Keratinocyte (primary cell): ENCODE measurements at regions not wholly inside any gene's neighbourhood (a gene's known extent, or its start where the extent isn't known, plus 50 kb on each side); places are given as distances from the start of the nearest gene placed in this dataset.

Experiments
- DNase-seq: peaks from one replicate; pipeline ENCODE4 v3.0.0-alpha.2; 2011; ENCODE audit warnings: low read depth, missing footprints, low spot score
- FAIRE-seq: peaks from 2 replicates; lab custom pipeline; 2011; peaks lifted over from hg19 to GRCh38; lab: Jason Lieb, UNC
- H2AFZ ChIP-seq: 2 replicates; pipeline ENCODE4 v1.6.0; 2012; ENCODE audit warnings: low read length, control low read depth, inconsistent platforms; ENCODE audit not compliant: control insufficient read depth
- H3K27ac ChIP-seq: 2 replicates; pipeline ENCODE4 v1.5.1; 2011; ENCODE audit warnings: low read length; ENCODE audit not compliant: control insufficient read depth, insufficient read depth
- H3K27me3 ChIP-seq: 3 replicates; pipeline ENCODE4 v1.6.0; 2011; ENCODE audit warnings: low read length; ENCODE audit not compliant: control insufficient read depth, insufficient read depth; ENCODE audit errors: extremely low read depth
- H3K36me3 ChIP-seq, 2 experiments: 2 replicates in 1 of 2; 3 replicates in 1 of 2; pipeline ENCODE4 v1.5.1; 2011; ENCODE audit warnings: low read length in 2 of 2, mild to moderate bottlenecking in 1 of 2; ENCODE audit not compliant: control insufficient read depth in 2 of 2, insufficient read depth in 2 of 2; ENCODE audit errors: extremely low read depth in 1 of 2
- H3K4me1 ChIP-seq: 3 replicates; pipeline ENCODE4 v1.5.1; 2011; ENCODE audit warnings: low read length; ENCODE audit not compliant: control insufficient read depth, insufficient read depth; ENCODE audit errors: extremely low read depth
- H3K4me2 ChIP-seq: 3 replicates; pipeline ENCODE4 v1.6.0; 2011; ENCODE audit warnings: low read depth, low read length; ENCODE audit not compliant: control insufficient read depth, insufficient read depth; ENCODE audit errors: extremely low read depth
- H3K4me3 ChIP-seq, 3 experiments: fragments of 200-600 bp in 1 of 3; sonication (generic) in 1 of 3; 2 replicates in 2 of 3; 3 replicates in 1 of 3; pipeline ENCODE4 v1.5.1; 2011 to 2016; ENCODE audit warnings: low read length in 3 of 3, mild to moderate bottlenecking in 3 of 3, control low read depth in 2 of 3, inconsistent platforms in 1 of 3, low read depth in 1 of 3, mixed read lengths in 1 of 3, mixed run types in 1 of 3, moderate library complexity in 1 of 3; ENCODE audit not compliant: control insufficient read depth in 2 of 3, insufficient read depth in 2 of 3; ENCODE audit errors: extremely low read depth in 1 of 3
- H3K79me2 ChIP-seq: 2 replicates; pipeline ENCODE4 v1.6.0; 2012; ENCODE audit warnings: low read length; ENCODE audit not compliant: control insufficient read depth, insufficient read depth
- H3K9ac ChIP-seq: 3 replicates; pipeline ENCODE4 v1.6.0; 2011; ENCODE audit warnings: low read length; ENCODE audit not compliant: control insufficient read depth, insufficient read depth; ENCODE audit errors: extremely low read depth
- H3K9me1 ChIP-seq: 3 replicates; pipeline ENCODE4 v1.6.0; 2011; ENCODE audit warnings: low read length; ENCODE audit not compliant: control insufficient read depth, insufficient read depth; ENCODE audit errors: extremely low read depth
- H3K9me3 ChIP-seq: 2 replicates; pipeline ENCODE4 v1.5.1; 2012; ENCODE audit warnings: low read depth, low read length; ENCODE audit not compliant: control insufficient read depth
- H4K20me1 ChIP-seq: 3 replicates; pipeline ENCODE4 v1.6.0; 2011; ENCODE audit warnings: low read length; ENCODE audit not compliant: control insufficient read depth, insufficient read depth; ENCODE audit errors: extremely low read depth
- CTCF ChIP-seq, 3 experiments: IDR thresholded peaks in 1 of 3; conservative IDR thresholded peaks in 1 of 3; optimal IDR thresholded peaks in 1 of 3; 2 replicates in 2 of 3; 3 replicates in 1 of 3; pipeline versions ENCODE3 to v1.5.1; 2011; ENCODE audit warnings: low read length in 3 of 3, mild to moderate bottlenecking in 3 of 3, moderate library complexity in 2 of 3, control low read depth in 1 of 3, inconsistent platforms in 1 of 3; ENCODE audit not compliant: insufficient read depth in 2 of 3; ENCODE audit errors: extremely low read depth in 1 of 3
- EZH2 ChIP-seq: IDR thresholded peaks from one replicate; pipeline ENCODE4 v1.6.1; 2012; ENCODE audit warnings: inconsistent platforms, mild to moderate bottlenecking, low read length, moderate library complexity
- dilution Hi-C: fragments of 300-500 bp; cut with MboI; formaldehyde crosslinking; loops from one replicate; pipeline ENCODE4 v1.7.0; 2020; ENCODE audit warnings: low sequenced_read_pairs; ENCODE audit not compliant: extremely low pct_ligation_motif_present

DNA sequence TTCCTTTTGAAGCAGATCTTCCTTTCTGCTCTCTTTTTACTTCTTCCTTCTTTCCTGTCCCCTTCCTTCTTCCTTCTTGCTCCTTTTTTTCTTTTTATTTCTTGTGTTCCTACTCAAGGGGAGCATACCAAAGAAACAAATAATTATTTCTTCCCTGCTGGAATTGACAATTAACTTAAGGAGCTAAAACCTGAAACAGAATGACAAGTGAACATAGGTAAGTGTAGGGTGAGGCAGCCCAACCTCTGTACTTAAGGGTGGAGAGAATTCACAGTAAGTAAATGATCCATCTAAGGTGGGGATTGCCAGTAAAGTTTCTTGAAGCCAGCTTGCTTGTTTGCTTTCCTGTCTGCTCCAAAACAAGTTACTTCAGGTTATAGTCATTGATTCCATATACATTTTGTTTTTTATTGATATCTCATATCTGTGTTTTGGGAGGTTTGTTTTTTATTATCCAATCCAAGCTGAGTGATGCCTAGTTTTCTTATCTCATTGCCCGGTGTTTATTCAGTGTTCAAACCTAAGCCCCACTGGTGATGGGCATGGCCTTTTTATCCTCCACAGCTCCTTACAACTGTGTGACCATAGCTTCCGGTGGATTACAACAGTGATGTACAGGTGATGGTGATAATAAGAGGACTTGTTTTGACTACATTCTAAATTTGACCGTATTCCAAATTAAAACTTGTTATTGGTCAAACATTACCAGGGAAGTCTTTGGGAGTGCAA lies 133.2 kb upstream of the IVNS1ABP start:
- H3K4me1 ChIP-seq, result no peaks in the 10 kb centered on the region
- no peaks in the 10 kb centered on the region for H4K20me1 ChIP-seq
- dilution Hi-C loops, result no loop called here
- H3K27ac ChIP-seq, result no peak overlapping the region
- H3K4me3 ChIP-seq, result no peak overlapping the region
- no peak for FAIRE-seq
- no peaks in the 10 kb centered on the region for H3K27me3 ChIP-seq
- no peaks in the 10 kb centered on the region for H3K79me2 ChIP-seq
- no peaks in the 10 kb centered on the region for H3K9me3 ChIP-seq
- H2AFZ ChIP-seq, result no peak overlapping the region
- H3K36me3 ChIP-seq, result no peaks in the 10 kb centered on the region
- DNase-seq, result no peak
- no peak overlapping the region for H3K9ac ChIP-seq
- H3K4me2 ChIP-seq, result no peak overlapping the region
- no peak for TF ChIP-seq EZH2
- TF ChIP-seq CTCF (optimal IDR thresholded peaks at IDR 0.05 in 1 of 3, IDR thresholded peaks at IDR 0.05 in 1 of 3, conservative IDR thresholded peaks at IDR 0.05 in 1 of 3; ENCODE audit: extremely low read depth in 1 of 3, insufficient read depth in 2 of 3, low read length in 3 of 3), result no peak
- H3K9me1 ChIP-seq, result no peaks in the 10 kb centered on the region

DNA sequence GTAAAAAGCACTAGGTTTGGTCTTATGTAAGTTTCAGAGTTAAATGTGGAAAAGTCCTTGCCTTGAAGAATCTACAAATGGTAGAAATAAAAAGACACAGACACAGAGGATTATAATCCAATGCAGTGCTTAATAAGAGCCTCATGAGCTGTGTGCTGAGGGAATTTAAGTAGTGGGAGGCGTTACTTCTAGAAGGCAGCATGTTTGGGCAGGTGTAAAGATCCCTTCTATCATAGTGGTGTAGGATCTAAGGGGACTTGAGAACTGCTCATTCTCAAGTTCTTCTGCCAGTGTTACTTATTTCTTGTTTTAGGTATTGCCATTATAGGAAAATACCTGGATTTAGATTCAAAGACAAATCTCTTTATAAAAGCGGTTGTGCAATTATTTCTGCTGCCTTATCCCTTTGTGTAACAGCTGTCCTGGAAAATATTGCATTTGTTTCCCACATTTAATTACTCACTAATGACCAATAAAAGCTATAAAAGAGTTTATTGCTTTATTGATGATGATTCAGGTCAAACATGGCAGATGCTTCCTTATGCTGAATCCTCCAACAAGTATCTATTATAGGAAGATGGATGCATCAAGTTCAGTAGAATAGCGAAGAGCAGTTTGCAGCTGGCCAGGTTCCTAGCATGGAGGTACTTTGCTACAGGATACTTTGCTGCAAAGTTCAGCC lies 132.5 kb upstream of the IVNS1ABP start:
- Histone ChIP-seq H2AFZ (no peak overlapping the region), H3K4me3 (no peak overlapping the region), H3K9me3 (no peaks in the 10 kb centered on the region), H3K9me1 (no peaks in the 10 kb centered on the region), H3K79me2 (no peaks in the 10 kb centered on the region), H3K27ac (no peak overlapping the region), H3K4me1 (no peaks in the 10 kb centered on the region), H3K9ac (no peak overlapping the region), H3K27me3 (no peaks in the 10 kb centered on the region), H3K36me3 (no peaks in the 10 kb centered on the region), H4K20me1 (no peaks in the 10 kb centered on the region), H3K4me2 (no peak overlapping the region)
- dilution Hi-C loops, result no loop called here
- DNase-seq (no peak), FAIRE-seq (no peak)
- no peak for TF ChIP-seq EZH2
- TF ChIP-seq CTCF (optimal IDR thresholded peaks at IDR 0.05 in 1 of 3, IDR thresholded peaks at IDR 0.05 in 1 of 3, conservative IDR thresholded peaks at IDR 0.05 in 1 of 3; ENCODE audit: extremely low read depth in 1 of 3, insufficient read depth in 2 of 3, low read length in 3 of 3), result no peak
